ENCODE measurements at regions not wholly inside any gene's neighbourhood (a gene's known extent, or its start where the extent isn't known, plus 50 kb on each side); places are given as distances from the start of the nearest gene placed in this dataset.
A peak's percentile ranks its signal among the peaks of the same experiment; 100 is the strongest.

DNA sequence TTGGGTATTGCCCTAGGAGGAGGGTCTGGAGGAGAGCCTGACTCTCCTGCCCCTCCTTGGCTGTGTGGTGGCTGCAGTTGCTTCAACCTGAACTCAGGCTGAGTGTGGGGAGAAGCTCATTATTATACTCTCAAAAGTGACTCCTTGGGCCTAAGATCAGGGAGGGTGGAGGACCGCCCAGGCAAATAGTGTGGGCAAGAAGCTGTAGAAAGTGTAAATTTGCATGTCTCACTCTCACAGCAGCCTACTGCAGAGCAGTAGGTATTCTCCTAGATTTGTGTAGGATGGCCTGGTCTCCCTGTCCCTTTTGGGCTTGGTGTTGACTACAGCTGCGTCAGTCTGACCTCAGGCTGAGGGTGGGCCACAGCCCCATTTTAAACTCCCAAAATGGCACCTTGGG lies 156.1 kb downstream of the ZNF330 start:
- in situ Hi-C loops (cut with HindIII; ENCODE audit: low pct_ligation_motif_present, low sequenced_read_pairs), result no loop called here
- H3K27ac ChIP-seq, result no peak overlapping the region
- no peaks in the 10 kb centered on the region for H3K27me3 ChIP-seq (replicated peaks)
- no peak overlapping the region for H3K4me3 ChIP-seq (ENCODE audit: low read depth, low read length)
- TF ChIP-seq, protein P1, sequence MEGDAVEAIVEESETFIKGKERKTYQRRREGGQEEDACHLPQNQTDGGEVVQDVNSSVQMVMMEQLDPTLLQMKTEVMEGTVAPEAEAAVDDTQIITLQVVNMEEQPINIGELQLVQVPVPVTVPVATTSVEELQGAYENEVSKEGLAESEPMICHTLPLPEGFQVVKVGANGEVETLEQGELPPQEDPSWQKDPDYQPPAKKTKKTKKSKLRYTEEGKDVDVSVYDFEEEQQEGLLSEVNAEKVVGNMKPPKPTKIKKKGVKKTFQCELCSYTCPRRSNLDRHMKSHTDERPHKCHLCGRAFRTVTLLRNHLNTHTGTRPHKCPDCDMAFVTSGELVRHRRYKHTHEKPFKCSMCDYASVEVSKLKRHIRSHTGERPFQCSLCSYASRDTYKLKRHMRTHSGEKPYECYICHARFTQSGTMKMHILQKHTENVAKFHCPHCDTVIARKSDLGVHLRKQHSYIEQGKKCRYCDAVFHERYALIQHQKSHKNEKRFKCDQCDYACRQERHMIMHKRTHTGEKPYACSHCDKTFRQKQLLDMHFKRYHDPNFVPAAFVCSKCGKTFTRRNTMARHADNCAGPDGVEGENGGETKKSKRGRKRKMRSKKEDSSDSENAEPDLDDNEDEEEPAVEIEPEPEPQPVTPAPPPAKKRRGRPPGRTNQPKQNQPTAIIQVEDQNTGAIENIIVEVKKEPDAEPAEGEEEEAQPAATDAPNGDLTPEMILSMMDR (IDR thresholded peaks at IDR 0.05; ENCODE audit: low read depth, low read length, missing control alignments), result no peak
- H3K36me3 ChIP-seq (replicated peaks), result no peaks in the 10 kb centered on the region
- DNase-seq, result no peak

DNA sequence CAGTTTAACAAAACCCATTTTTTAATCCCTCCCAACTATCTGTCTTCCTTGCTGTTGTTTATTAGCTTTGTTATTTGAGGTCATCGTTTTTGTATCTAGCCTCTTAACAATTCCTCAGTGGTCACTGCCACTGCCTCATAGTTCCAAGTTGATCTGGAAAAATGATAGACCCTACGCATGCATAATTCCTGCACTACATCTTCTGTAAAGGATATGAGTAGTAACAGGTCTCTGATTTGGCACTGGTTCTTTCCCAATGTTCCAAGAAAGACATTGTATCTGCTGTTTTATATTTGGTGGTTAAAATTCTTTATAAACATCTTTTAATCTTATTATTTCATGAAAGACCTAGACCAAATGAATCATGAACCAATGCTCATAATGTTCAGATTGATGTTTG lies 166.6 kb downstream of the ZNF330 start:
- Histone ChIP-seq H3K27me3 (replicated peaks) (no peaks in the 10 kb centered on the region), H3K4me3 (ENCODE audit: low read depth, low read length) (no peak overlapping the region), H3K27ac (no peak overlapping the region), H3K36me3 (replicated peaks) (no peaks in the 10 kb centered on the region)
- TF ChIP-seq, protein P1 (IDR thresholded peaks at IDR 0.05; ENCODE audit: low read depth, low read length, missing control alignments), result no peak
- DNase-seq, result no peak
- in situ Hi-C loops (cut with HindIII; ENCODE audit: low pct_ligation_motif_present, low sequenced_read_pairs), result no loop called here

DNA sequence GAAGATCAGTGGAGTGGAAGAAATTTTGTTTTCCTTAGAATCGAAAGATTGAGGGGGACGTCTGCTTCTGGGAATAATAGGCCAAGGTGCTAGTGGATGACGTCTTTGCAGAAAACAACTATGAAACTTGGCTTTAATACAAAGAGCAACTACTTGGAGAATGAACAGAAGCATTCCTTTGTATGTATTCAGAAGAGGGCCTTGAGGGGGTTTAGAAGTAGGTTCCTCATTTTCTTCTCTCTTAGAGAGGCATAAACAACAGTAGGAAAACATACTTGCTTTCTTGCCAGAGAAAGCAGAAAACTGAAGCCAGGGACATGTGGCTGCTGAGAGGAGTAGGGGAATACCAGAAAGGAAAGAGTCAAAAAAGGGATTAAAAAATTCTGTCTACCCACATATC lies 167.8 kb downstream of the ZNF330 start:
- in situ Hi-C loops (cut with HindIII; ENCODE audit: low pct_ligation_motif_present, low sequenced_read_pairs), result no loop called here
- Histone ChIP-seq H3K36me3 (replicated peaks) (no peaks in the 10 kb centered on the region), H3K27ac (peak overlapping the region; percentile 43), H3K27me3 (replicated peaks) (no peaks in the 10 kb centered on the region), H3K4me3 (ENCODE audit: low read depth, low read length) (no peak overlapping the region)
- TF ChIP-seq, protein P1 (IDR thresholded peaks at IDR 0.05; ENCODE audit: low read depth, low read length, missing control alignments), result no peak
- DNase-seq, result peak; percentile 11

DNA sequence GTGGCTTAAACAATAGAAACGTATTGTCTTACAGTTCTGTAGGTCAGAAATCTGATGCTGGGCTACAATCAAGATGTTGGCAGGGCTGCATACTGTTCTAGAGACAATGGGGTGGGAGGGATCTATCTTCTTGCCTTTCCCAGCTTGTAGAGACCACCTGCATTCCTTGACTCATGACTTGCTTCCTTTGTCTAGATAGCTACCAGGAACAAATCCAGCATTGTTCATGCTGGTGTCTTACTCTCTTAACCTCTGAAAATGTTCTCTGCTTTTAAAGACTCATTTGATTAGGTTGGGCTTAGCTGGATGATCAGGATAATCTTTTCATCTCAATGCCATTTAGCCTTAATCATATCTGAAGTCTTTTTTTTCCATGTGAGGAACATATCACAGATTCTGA lies 169.0 kb downstream of the ZNF330 start:
- no peak overlapping the region for H3K27ac ChIP-seq
- H3K4me3 ChIP-seq (ENCODE audit: low read depth, low read length), result no peak overlapping the region
- no peaks in the 10 kb centered on the region for H3K36me3 ChIP-seq (replicated peaks)
- H3K27me3 ChIP-seq (replicated peaks), result no peaks in the 10 kb centered on the region
- in situ Hi-C loops (cut with HindIII; ENCODE audit: low pct_ligation_motif_present, low sequenced_read_pairs), result no loop called here
- no peak for DNase-seq
- TF ChIP-seq, protein P1 (IDR thresholded peaks at IDR 0.05; ENCODE audit: low read depth, low read length, missing control alignments), result no peak

DNA sequence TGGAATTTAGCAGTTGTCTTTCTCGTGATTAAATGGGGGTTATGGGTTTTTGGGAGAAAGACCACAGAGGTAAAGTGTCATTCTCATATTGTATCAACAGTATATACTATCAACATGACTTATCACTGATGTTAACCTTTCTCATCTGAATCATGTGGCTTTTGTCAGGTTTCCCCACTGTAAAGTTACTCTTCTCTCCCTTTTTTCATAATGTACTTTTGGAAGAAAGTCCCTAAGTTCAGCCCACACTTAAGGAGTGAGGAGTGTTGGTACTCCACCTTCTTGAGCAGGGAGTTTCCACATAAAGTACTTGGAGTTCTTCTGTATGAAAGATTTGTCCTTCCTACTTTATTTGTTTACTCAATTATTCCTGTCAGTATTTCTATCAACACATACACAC lies 169.9 kb downstream of the ZNF330 start:
- Histone ChIP-seq H3K36me3 (replicated peaks) (no peaks in the 10 kb centered on the region), H3K27ac (no peak overlapping the region), H3K27me3 (replicated peaks) (no peaks in the 10 kb centered on the region), H3K4me3 (ENCODE audit: low read depth, low read length) (no peak overlapping the region)
- TF ChIP-seq, protein P1 (IDR thresholded peaks at IDR 0.05; ENCODE audit: low read depth, low read length, missing control alignments), result no peak
- in situ Hi-C loops (cut with HindIII; ENCODE audit: low pct_ligation_motif_present, low sequenced_read_pairs), result no loop called here
- no peak for DNase-seq

DNA sequence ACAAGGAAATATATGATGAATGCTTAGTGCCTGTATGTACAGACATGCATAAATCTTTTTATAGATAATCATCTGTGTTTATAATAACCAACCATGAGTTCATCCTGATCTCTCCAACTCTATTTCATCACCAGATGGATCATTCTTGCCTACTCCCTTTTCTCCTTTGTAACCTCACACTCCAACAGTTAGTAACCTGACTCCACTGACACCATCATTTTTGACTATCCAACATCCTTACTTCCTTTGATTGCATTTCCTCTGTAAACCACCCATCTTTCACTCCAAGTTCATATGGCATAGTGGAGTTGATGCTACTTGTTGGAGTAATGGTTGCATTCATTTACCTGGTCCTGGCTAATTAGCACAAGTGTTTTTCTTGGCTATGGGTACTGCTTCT lies 170.6 kb downstream of the ZNF330 start:
- in situ Hi-C loops (cut with HindIII; ENCODE audit: low pct_ligation_motif_present, low sequenced_read_pairs), result no loop called here

More for the DNA sequence above, 170.6 kb downstream of the ZNF330 start:
- Histone ChIP-seq H3K27me3 (replicated peaks) (no peaks in the 10 kb centered on the region), H3K36me3 (replicated peaks) (no peaks in the 10 kb centered on the region), H3K27ac (no peak overlapping the region), H3K4me3 (ENCODE audit: low read depth, low read length) (no peak overlapping the region)
- TF ChIP-seq, protein P1 (IDR thresholded peaks at IDR 0.05; ENCODE audit: low read depth, low read length, missing control alignments), result no peak
- no peak for DNase-seq

All from brain microvascular endothelial cell (primary cell).